Stimulated activated CD4-positive, alpha-beta T cell treated with anti-CD3 and anti-CD28 coated beads, TNF-alpha, amount 100 ng/mL, for 48 hours (primary cell): ENCODE measurements at regions not wholly inside any gene's neighbourhood (a gene's known extent, or its start where the extent isn't known, plus 50 kb on each side); places are given as distances from the start of the nearest gene placed in this dataset.
"Not testable (repeated sequence)": the region's sequence is repeated elsewhere in the genome, so short reads cannot be mapped to it uniquely, and the experiment has no call there.

ENCODE experiments used
- DNase-seq, 3 donors: peaks; one replicate each; pipeline ENCODE4 v3.0.0-alpha.2; 2020; ENCODE audit warnings: low read depth in 3 of 3

DNA sequence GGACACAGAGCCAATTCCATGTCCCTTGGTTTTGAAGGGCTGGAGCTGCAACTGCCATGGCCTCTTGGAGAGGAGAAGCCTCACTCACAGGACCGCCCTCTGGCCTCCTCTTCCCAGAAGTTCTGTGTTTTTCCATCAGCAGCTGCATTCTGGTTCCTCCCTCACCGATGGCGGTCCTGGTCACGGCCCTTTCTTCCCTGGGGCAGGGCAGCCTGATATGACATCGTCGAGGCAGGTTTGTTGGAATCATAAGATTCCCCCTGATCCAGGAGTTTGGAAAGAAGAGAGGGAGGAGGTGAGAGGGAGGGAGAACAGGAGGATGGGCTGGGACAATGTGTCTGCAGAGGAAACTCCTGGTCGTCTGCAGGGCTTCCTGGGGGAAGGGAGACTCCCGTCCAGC is 82.7 kb upstream of the PDZD8 start:
- DNase-seq, result no peak

DNA sequence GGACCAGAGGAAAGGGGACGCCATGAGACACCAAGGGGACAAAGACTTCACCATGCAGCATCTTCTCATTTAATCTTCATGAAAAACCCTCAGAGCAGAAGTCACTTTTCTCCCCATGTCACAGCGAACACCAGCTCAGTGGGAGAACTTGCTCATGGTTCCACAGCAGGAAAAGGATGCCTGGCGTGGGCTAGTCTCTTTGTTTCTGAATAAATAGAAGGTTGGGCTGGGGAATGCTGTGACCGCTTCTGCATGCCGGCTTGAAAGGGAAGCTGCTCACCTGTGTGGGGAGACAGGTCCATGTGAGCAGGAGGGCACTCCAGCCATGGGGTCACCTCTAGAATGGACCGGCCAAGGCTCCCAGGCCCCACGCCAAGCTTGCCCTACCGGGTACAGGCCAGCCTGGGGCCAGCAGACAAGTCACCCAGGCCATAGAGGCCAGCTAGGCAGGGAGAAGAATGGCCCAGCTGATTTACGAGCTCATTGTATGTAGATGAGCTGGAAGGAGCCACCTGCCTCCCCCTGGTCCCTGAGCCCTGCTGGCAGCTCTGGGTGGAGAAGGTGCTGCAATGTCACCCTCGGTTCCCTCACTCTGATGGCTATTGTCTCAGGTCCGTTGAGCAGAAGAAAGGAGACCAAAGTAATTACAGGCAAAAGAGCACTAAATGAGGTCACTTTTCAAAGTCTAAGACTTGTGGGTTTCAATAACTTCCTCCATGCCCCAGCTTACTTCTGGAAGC is 82.0 kb upstream of the PDZD8 start:
- DNase-seq, result no peak

DNA sequence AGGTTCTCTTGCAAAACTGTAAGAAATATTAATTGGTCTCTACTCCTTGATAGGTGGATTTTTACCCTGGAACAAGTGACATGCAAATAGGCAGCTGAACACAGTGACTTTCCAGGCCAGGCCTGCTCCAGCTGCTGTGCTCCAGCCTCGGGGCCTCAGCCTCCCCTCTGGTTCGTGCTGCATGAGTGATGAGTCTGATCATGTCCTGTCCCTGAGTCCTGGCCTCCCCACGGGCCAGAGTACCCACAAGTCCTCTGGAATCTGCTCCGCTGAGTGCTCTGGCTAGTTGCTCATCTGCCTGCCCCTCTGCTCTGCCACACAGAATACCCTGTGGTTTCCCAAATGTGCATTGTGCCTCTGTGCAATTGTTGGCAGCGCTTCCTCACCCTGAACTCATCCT is 80.1 kb upstream of the PDZD8 start:
- no peak for DNase-seq

DNA sequence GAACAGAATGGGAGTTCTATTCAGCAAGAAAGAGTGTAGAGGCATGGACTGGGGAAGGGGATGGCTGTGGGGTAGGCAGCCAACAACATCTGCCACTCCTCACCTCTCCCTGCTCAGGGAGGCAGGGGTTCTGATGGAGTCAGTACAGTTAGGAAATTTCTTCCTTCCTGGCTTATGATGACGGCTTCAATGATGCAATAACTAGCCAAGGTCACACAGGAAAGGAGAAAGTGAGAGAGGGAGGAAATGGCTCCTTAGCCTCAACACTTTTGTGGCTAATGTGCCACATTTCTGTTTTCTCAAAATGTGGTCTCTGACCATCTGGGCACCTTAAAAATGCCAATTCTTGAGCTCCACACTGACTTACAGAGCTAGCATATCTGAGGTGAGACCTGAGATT is 79.3 kb upstream of the PDZD8 start:
- no peak for DNase-seq

DNA sequence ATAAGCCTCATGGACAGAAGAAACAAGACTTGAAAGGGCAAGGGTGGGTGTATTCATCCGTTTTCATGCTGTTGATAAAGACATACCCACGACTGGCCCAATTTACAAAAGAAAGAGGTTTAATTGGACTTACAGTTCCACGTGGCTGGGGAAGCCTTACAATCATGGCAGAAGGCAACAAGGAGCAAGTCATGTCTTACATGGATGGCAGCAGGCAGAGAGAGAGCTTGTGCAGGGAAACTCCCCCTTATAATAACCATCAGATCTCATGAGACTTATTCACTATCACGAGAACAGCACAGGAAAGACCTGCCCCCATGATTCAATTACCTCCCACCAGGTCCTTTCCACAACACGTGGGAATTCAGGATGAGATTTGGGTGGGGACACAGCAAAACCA is 78.2 kb upstream of the PDZD8 start:
- not testable (repeated sequence) for DNase-seq

DNA sequence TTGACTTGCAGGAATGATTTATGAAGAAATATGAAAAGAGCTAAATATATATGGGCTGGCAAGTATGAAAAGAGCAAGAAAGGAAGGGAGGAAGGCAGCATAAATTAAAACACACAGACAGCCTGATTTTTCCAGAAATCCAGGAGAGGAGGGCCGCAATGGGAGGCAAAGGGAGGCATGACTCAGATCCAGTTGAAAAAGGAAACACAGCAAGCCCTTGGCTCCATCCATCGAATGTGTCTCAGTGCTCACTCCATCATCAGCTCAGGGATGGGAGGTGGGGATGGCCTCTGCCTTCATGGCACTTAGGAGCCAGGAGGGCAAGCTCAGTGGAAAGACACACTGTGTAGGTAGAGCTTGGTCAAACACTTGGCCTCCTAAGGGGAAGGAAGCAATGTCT is 75.7 kb upstream of the PDZD8 start:
- no peak for DNase-seq

DNA sequence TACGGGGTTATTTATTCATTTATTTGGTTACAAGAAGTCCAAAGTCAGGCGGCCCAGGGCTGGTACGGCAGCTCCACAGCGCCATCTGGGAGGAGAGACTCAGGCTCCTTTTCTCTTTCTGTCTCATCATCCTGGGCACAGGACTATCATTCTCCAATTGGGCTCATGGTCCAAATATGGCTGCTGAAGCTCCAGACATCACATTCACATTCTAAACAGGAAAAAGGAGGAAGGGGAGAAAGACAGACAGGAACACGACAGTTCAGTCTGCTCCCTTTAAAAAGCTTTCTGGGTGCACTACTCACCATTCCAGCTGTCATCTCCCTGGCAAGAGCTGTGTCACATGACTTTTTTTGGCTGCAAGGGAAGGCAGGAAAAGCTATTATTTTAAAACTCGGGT is 74.4 kb upstream of the PDZD8 start:
- DNase-seq, result no peak

DNA sequence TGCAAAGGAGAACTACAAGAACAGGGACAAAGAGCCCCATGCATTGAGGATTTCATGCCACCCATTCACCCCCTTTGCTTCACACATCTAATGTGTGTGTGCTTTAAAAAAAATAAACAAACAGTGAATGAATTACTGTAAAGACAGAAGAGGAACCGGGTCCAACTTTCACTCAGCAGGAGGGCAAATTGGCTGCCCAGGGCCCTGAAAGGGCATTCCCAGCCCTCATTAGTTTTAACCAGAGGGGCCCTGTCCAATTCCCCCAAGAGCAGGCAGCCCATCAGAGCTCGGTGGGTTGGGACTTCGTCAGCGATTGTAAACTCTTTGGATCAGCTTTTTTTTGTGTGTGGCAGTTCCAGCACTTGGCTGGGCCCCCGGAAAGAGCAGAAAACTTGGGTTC is 73.6 kb upstream of the PDZD8 start:
- no peak for DNase-seq

DNA sequence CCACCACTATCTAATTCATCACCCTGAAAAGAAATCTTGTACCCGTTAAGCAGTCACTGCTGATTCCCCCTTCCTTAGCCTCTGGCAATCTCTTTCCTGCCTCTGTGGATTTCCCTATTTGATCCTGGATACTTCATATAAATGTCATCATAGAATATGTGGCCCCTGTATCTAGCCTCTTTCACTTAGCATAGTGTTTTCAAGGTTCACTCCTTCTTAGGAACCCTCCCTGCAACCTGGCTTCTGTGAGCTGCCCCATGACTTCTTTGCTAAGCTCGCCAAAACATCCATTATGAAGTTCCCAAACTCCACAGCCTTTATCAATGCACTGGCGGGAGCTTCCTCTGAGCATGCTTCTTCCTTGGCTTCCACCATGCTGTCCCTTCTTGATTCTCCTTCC is 70.8 kb upstream of the PDZD8 start:
- no peak for DNase-seq

DNA sequence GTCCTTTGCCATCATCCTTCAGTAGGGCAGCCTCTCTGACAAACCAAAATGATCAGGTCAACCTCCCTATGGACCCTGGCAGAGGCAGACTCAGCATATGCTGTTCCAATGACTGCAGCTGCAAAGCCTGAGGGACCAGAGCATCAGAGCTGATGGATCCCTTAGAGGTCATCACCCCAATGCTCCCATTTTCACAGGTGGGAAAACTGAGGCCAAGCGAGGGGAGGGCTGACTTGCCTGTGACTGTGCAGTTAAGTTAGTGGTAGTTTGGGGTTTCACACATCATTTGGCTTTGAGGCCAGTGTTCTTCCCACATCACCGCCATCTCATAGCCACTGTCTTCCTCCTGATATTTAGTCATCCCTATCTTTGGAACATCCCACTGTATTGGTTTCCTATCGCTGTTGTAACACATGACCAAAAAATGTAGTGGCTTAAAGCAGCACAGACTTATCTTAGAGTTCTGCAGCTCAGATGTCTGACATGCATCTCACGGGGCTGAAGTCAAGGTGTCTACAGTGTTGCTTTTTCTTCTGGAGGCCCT is 69.3 kb upstream of the PDZD8 start:
- no peak for DNase-seq

DNA sequence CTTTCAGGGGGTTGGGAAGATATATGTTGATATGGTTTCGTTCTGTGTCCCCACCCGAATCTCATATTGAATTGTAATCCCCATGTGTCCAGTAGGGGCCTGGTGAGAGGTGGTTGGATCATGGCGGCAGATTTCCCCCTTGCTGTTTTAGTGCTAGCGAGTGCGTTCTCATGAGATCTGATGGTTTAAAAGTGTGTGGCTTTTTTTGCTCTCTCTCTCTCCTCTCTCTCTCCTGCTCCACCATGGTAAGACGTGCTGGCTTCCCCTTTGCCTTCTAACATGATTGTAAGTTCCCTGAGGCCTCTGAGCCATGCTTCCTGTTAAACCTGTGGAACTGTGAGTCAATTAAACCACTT is 68.4 kb upstream of the PDZD8 start:
- no peak for DNase-seq

DNA sequence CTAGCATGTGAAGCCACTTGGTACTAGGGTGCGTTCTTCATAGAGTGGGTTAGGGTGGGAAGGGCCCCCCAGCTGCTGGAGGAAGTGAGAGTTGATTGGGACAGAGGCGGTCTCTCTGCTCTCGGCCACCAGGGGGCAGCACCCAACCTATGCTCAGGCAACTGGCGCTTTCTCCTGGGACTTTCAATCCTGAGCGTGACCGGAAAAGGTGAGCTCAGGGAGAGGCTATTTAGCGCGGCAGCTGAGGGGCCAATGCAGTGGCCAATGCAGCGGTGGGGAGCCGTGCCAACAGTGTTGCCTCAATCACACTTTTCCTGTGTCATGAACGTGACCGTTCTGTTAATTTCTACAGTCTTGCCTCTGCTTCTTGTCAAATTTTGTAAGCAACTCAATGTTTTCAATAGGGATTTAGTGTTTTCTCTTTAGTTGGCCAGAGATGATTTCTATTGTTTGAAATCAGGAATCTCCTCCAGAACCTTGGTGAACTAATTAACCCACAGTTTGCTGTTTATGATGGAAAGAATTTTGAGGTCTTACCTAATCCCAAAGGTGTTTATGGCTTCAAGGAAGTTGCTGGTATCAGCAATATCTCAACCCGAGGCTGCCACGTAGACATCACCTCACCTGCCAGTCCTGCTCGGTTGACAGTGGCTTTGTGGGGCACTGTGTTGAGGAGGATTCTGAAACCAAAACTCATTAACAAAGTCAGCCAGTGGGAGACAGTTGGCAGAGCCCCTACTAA is 67.9 kb upstream of the PDZD8 start:
- peak; percentile 30 to 41 (median 38) for DNase-seq

DNA sequence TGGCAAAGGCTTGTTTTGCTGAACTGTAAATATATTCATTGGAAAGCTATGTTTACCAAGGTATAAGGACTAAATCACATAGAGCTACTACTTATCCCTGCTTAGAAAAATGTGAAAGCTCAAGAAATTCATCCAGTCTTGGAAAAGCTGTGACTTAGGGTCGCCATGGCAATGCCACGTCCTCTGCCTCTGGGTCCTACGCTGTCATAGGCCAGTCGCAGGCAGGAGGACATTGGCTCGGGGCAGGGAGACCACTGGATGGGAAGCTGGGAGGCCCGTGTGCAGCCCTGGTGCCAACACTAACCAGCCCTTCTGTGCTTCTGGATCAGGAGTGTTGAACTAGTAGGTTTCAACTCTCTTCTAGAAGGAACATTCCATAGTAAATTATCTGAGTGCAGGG is 67.3 kb upstream of the PDZD8 start:
- no peak for DNase-seq

DNA sequence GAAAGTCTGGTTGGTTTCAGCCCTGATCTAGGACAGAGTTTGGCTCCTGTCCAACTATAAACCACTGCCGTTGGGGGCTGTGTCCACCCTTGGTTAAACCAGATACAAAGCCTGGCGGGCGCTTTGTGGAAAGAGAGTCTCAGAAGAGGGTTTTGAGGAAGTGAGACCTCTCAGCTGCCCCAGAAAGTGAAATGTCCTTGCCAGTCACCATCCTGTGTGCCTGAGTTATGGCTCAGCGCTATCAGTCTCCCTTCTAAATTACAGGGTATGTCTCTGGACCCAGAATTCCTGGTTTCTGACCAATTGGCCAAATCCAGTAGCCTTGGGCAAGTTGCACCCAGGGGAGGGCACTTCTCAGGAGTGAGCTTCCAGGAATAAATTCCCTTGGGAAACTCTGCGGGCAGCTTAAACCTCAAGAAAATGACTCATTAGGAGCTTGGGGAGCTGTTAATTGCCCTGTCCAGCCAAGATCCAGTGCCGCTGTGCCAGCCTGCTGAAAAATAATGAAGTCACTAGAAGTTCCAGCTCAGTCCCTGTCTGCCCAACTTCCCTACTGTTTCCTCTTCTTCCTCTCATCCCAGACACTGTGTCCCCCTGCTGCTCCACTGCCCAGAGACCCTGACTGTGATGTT is 66.7 kb upstream of the PDZD8 start:
- no peak for DNase-seq

DNA sequence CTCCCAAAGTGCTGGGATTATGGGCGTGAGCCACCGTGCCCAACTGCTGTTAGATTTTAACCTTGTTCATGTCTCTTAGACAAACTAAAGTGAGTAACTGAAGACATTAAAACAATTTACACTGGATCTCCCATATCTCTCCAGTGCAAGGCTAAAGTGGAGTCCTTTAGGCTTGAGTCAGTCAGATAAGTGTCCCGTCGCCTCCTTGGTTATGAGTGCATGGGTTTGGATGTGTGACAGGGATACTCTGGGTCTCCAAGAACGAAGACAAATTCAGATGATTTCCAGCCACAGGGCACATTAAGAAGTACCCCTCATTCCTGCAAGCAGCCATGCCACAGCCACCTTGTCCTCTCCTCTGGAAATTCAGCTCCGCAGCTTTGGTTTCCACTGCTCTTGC is 66.1 kb upstream of the PDZD8 start:
- no peak for DNase-seq

DNA sequence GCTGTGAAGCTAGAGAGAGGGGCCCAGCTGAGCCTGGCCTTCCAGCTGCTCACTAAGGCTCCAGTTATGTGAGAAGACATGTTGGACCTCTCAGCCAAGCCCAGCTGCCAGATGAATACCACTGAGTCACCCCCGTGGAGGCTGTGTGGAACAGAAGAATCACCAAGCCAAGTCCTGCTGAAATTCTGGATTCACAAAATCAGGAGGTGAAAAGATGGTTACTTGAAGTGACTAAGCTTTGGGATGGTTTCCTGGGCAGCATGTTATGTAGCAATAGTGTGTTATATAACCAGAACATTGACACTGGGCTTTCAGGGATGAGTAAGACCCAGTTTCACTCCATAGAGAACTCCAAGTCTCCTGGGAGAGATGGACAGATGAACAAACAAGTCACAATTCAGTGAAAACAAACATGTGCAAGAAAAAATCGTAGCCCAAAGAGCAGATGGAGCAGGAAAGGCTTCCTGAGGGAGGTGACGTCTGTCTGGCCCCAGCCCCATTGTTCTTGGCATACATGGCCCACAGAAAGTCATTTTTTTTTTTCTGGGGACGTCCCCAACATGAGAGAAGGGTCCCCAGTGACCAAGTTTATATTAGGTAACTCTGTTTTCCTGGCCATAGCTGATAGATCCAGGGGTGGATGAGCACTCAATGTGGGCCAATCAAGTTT is 64.1 kb upstream of the PDZD8 start:
- no peak for DNase-seq

DNA sequence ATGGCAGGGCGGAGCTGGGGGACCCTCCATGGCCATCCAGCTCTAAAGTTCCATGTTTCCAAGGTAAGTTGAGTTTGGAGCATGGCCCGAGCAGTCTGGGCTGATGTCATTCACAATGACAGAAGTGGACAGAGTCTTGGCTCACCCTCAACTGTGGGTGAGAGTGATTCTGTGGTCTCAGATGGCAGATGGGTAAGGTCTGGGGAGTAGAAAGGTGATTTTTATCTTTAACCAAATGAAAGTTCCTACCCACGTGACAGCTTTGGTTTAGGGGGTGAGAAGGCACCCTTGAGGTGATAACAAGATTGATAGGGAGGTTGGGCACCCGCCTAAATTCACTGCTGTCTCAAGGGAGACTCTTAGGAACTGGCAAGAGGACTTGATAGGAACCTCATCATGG is 57.6 kb upstream of the PDZD8 start:
- no peak for DNase-seq

DNA sequence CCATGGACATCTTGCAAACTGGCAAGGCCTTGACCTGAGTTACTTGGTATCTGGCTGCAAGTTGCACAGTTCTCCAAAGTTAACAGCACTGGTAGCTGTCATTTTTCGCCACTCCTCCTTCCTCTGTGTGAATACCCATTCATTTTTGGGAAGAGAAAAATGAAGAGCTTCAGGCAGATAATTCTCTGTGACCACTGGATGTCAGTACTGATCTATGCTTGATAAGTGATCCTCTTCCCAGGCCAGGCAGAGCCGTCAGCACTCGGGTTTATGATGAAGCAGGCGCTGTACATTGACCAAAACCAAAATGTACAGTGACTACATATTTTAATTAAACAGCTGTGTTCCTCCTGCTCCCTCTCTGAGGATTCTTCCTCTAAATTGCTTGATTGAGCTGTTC is 55.9 kb upstream of the PDZD8 start:
- DNase-seq, result no peak

DNA sequence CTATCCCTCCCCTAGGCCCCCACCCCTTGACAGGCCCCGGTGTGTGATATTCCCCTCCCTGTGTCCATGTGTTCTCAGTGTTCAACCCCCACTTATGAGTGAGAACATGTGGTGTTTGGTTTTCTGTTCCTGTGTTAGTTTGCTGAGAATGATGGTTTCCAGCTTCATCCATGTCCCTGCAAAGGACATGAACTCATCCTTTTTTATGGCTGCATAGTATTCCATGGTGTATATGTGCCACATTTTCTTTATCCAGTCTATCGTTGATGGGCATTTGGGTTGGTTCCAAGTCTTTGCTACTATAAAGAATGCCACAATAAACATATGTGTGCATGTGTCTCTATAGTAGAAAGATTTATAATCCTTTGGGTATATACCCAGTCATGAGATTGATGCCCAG is 55.3 kb upstream of the PDZD8 start:
- not testable (repeated sequence) for DNase-seq

DNA sequence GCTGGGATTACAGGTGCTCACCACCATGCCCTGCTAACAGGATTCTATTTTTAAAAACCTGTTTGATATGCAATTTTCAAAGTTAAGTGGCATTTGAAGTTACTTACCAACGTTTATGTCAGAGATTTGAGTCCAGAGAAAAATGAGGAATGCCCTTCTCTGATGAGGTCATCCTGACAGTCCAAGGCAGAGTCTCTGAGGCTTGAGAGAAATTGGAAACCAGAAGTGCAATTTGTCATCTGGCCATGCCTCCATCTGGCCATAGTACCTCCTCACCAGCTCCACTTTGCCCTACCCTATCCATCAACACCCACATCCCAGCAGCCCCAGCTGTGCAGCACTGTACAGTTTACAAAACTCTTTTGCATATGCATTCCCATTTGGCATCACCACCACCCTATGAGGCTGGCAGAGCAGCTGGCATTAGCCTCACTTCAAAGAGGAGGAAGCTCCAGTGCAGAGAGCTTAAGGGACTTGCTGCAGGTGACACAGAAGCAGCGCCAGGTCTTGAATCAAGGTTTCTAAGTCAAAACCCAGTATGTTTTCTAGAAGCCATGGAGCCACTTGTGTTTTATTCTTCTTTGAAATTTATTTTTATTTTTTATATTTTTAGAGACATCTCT is 54.5 kb upstream of the PDZD8 start:
- no peak for DNase-seq

DNA sequence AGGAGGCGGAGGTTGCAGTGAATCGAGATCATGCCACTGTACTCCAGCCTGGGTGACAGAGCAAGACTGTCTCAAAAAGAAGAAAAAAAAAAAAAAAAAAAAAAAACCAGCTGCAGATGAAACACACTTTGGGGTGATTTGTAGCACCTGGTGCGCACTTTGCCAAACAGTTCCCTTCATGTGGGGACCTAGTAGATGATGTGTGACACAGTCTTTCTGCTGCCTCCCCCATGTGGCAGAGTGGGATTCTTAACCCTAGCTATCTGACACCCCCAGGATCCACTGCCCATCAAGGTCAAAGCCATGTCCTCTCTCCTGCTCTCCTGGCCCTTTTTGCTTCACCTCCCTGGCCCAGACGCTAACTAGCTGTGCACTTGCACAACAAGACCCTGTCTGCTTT is 52.1 kb upstream of the PDZD8 start:
- no peak for DNase-seq

DNA sequence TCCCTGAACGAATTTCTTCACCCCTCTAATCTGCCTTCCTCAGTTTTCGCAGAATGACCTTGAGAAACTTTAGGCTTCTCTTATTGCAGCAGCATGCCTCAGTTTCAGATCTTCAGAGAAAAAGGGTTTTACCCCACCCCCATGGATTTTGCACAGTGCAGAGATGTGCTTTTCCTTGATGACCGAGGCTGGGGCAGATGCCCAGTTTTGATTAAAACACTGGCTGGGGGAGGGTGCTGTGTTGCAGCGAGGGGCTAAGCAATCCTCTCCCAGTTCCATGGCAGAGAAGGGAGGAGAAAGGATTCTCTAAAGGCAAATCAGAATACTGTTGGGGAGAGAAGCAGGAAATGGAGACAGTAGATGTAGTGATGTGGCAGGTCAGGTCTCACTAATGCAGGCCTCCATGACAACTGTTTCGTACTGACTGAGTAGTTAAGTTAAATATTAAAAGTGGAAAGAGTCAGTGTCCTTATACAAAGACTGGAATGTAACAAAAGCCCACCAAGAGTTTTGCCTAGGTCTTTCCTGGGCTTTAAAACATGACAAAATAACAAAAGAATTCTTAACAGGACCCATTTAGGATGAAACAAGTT is 50.8 kb upstream of the PDZD8 start:
- no peak for DNase-seq
